ENCODE measurements at regions not wholly inside any gene's neighbourhood (a gene's known extent, or its start where the extent isn't known, plus 50 kb on each side); places are given as distances from the start of the nearest gene placed in this dataset.

DNA sequence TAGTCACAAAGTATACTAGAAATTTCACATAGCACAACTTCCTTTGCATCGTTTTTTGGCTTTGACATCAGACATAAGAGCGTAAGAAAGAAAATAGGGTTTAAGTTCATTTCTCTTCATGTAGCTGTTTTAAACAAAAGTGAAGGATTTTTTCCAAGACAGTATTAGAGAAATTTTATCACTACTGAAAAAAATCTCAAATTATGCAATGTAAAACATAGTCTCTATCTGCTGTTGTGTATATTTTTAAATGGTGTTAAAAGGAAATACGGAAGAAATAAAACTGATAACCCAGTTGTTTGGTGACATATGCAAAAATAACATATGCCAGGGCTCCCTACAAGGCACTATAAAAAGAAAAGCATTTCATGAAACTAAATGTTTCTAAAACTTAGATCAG lies 1449.4 kb downstream of the LRRC4C start (continued):
- TF ChIP-seq, protein P1, sequence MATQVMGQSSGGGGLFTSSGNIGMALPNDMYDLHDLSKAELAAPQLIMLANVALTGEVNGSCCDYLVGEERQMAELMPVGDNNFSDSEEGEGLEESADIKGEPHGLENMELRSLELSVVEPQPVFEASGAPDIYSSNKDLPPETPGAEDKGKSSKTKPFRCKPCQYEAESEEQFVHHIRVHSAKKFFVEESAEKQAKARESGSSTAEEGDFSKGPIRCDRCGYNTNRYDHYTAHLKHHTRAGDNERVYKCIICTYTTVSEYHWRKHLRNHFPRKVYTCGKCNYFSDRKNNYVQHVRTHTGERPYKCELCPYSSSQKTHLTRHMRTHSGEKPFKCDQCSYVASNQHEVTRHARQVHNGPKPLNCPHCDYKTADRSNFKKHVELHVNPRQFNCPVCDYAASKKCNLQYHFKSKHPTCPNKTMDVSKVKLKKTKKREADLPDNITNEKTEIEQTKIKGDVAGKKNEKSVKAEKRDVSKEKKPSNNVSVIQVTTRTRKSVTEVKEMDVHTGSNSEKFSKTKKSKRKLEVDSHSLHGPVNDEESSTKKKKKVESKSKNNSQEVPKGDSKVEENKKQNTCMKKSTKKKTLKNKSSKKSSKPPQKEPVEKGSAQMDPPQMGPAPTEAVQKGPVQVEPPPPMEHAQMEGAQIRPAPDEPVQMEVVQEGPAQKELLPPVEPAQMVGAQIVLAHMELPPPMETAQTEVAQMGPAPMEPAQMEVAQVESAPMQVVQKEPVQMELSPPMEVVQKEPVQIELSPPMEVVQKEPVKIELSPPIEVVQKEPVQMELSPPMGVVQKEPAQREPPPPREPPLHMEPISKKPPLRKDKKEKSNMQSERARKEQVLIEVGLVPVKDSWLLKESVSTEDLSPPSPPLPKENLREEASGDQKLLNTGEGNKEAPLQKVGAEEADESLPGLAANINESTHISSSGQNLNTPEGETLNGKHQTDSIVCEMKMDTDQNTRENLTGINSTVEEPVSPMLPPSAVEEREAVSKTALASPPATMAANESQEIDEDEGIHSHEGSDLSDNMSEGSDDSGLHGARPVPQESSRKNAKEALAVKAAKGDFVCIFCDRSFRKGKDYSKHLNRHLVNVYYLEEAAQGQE (tag by site-specific recombination; IDR thresholded peaks at IDR 0.05), result no peak
- TF ChIP-seq ZNF792 (tag by site-specific recombination; IDR thresholded peaks at IDR 0.05) (no peak), ZNF354C (tag by site-specific recombination; IDR thresholded peaks at IDR 0.05; ENCODE audit: borderline replicate concordance, low read depth) (no peak)

DNA sequence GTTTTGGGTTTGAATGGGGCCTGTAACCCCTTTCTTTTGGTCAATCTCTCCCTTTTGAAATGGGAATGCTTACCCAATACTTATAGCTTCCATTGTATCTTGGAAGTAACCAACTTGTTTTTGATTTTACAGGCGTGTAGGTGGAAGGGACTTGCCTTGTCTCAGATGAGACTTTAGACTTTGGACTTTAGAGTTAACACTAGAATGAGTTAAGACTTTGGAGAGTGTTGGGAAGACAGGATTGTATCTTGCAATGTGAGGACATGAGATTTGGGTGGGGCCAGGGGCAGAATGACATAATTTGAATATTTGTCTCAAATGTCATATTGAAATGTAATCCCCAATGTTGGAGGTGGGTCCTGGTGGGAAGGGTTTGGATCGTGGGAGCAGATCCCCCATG lies 1466.9 kb downstream of the LRRC4C start:
- Histone ChIP-seq H3K27ac (ENCODE audit: extremely low read depth, low read depth, low read length) (no peak overlapping the region), H3K4me1 (ENCODE audit: control insufficient read depth, insufficient read depth, low read length) (no peaks in the 10 kb centered on the region), H3K4me3 (ENCODE audit: low read depth, low read length) (no peak overlapping the region), H3K36me3 (ENCODE audit: control insufficient read depth in 2 of 2, insufficient read depth in 1 of 2, low read length in 2 of 2) (no peaks in the 10 kb centered on the region), H3K9me3 (ENCODE audit: control insufficient read depth, insufficient read depth, low read depth, low read length) (no peaks in the 10 kb centered on the region)
- CTCF ChIA-PET, result no interaction called here
- POLR2A ChIA-PET, result no interaction called here
- TF ChIP-seq, protein P2, sequence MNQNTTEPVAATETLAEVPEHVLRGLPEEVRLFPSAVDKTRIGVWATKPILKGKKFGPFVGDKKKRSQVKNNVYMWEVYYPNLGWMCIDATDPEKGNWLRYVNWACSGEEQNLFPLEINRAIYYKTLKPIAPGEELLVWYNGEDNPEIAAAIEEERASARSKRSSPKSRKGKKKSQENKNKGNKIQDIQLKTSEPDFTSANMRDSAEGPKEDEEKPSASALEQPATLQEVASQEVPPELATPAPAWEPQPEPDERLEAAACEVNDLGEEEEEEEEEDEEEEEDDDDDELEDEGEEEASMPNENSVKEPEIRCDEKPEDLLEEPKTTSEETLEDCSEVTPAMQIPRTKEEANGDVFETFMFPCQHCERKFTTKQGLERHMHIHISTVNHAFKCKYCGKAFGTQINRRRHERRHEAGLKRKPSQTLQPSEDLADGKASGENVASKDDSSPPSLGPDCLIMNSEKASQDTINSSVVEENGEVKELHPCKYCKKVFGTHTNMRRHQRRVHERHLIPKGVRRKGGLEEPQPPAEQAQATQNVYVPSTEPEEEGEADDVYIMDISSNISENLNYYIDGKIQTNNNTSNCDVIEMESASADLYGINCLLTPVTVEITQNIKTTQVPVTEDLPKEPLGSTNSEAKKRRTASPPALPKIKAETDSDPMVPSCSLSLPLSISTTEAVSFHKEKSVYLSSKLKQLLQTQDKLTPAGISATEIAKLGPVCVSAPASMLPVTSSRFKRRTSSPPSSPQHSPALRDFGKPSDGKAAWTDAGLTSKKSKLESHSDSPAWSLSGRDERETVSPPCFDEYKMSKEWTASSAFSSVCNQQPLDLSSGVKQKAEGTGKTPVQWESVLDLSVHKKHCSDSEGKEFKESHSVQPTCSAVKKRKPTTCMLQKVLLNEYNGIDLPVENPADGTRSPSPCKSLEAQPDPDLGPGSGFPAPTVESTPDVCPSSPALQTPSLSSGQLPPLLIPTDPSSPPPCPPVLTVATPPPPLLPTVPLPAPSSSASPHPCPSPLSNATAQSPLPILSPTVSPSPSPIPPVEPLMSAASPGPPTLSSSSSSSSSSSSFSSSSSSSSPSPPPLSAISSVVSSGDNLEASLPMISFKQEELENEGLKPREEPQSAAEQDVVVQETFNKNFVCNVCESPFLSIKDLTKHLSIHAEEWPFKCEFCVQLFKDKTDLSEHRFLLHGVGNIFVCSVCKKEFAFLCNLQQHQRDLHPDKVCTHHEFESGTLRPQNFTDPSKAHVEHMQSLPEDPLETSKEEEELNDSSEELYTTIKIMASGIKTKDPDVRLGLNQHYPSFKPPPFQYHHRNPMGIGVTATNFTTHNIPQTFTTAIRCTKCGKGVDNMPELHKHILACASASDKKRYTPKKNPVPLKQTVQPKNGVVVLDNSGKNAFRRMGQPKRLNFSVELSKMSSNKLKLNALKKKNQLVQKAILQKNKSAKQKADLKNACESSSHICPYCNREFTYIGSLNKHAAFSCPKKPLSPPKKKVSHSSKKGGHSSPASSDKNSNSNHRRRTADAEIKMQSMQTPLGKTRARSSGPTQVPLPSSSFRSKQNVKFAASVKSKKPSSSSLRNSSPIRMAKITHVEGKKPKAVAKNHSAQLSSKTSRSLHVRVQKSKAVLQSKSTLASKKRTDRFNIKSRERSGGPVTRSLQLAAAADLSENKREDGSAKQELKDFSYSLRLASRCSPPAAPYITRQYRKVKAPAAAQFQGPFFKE (tag by site-specific recombination; IDR thresholded peaks at IDR 0.05; ENCODE audit: borderline replicate concordance), result no peak
- TF ChIP-seq ZNF223 (tag by site-specific recombination; IDR thresholded peaks at IDR 0.05), result no peak
- TF ChIP-seq ZNF404 (tag by site-specific recombination; IDR thresholded peaks at IDR 0.05), result no peak
- TF ChIP-seq ZNF157 (tag by site-specific recombination; IDR thresholded peaks at IDR 0.05), result no peak
- no peak for TF ChIP-seq ZNF169 (tag by site-specific recombination; IDR thresholded peaks at IDR 0.05)

GRCh38 chr11:39990421-39990831 lies 1469.0 kb downstream of the LRRC4C start:
- H3K36me3 ChIP-seq (ENCODE audit: control insufficient read depth in 2 of 2, insufficient read depth in 1 of 2, low read length in 2 of 2), result no peaks in the 10 kb centered on the region
- no peak overlapping the region for H3K27ac ChIP-seq (ENCODE audit: extremely low read depth, low read depth, low read length)
- POLR2A ChIA-PET, result no interaction called here
- TF ChIP-seq ZNF518A (tag by site-specific recombination; conservative IDR thresholded peaks at IDR 0.05; ENCODE audit: low read depth), result no peak
- TF ChIP-seq ZNF2 (tag by site-specific recombination; IDR thresholded peaks at IDR 0.05), result no peak
- no peak for TF ChIP-seq KLF7 (tag by site-specific recombination; IDR thresholded peaks at IDR 0.05; ENCODE audit: borderline replicate concordance)
- no peak for TF ChIP-seq ZNF292 (tag by site-specific recombination; IDR thresholded peaks at IDR 0.05; ENCODE audit: borderline replicate concordance, low read depth)
- no peak for TF ChIP-seq ZNF664 (tag by site-specific recombination; IDR thresholded peaks at IDR 0.05)
- TF ChIP-seq, protein P3, sequence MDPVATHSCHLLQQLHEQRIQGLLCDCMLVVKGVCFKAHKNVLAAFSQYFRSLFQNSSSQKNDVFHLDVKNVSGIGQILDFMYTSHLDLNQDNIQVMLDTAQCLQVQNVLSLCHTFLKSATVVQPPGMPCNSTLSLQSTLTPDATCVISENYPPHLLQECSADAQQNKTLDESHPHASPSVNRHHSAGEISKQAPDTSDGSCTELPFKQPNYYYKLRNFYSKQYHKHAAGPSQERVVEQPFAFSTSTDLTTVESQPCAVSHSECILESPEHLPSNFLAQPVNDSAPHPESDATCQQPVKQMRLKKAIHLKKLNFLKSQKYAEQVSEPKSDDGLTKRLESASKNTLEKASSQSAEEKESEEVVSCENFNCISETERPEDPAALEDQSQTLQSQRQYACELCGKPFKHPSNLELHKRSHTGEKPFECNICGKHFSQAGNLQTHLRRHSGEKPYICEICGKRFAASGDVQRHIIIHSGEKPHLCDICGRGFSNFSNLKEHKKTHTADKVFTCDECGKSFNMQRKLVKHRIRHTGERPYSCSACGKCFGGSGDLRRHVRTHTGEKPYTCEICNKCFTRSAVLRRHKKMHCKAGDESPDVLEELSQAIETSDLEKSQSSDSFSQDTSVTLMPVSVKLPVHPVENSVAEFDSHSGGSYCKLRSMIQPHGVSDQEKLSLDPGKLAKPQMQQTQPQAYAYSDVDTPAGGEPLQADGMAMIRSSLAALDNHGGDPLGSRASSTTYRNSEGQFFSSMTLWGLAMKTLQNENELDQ (tag by site-specific recombination; IDR thresholded peaks at IDR 0.05; ENCODE audit: low read depth), result no peak

More at GRCh38 chr11:39990421-39990831, 1469.0 kb downstream of the LRRC4C start:
- no peak overlapping the region for H3K4me3 ChIP-seq (ENCODE audit: low read depth, low read length)
- CTCF ChIA-PET, result no interaction called here
- no peaks in the 10 kb centered on the region for H3K9me3 ChIP-seq (ENCODE audit: control insufficient read depth, insufficient read depth, low read depth, low read length)
- no peaks in the 10 kb centered on the region for H3K4me1 ChIP-seq (ENCODE audit: control insufficient read depth, insufficient read depth, low read length)

Data from HEK293 (cell line).